ENCODE measurements at regions not wholly inside any gene's neighbourhood (a gene's known extent, or its start where the extent isn't known, plus 50 kb on each side); places are given as distances from the start of the nearest gene placed in this dataset.

DNA sequence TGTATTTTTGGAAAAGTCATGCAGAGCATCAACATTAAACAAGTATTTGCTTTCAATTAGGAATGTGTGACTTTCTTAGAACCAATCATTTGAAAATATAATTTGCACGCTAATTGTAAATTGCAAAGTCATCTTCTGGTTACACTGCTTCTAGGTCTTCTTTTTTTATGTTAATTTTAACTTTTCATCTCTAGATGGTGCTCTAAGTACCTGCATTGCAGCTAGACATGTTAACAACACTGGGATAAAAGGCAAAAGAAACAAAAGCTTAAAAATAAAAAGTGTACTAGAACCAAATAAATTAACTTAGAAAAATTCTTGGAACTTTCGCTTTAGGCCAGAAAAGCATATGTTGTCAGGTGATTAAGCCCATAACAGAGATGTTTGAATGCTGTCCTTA lies 2758.2 kb downstream of the PCDH9 start:
- H3K27ac ChIP-seq, result no peak overlapping the region
- H3K27me3 ChIP-seq, result no peaks in the 10 kb centered on the region
- TF ChIP-seq, protein P1, sequence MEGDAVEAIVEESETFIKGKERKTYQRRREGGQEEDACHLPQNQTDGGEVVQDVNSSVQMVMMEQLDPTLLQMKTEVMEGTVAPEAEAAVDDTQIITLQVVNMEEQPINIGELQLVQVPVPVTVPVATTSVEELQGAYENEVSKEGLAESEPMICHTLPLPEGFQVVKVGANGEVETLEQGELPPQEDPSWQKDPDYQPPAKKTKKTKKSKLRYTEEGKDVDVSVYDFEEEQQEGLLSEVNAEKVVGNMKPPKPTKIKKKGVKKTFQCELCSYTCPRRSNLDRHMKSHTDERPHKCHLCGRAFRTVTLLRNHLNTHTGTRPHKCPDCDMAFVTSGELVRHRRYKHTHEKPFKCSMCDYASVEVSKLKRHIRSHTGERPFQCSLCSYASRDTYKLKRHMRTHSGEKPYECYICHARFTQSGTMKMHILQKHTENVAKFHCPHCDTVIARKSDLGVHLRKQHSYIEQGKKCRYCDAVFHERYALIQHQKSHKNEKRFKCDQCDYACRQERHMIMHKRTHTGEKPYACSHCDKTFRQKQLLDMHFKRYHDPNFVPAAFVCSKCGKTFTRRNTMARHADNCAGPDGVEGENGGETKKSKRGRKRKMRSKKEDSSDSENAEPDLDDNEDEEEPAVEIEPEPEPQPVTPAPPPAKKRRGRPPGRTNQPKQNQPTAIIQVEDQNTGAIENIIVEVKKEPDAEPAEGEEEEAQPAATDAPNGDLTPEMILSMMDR (IDR thresholded peaks at IDR 0.05), result peak in 1 of 2 donors; percentile 34
- no peaks in the 10 kb centered on the region for H3K4me1 ChIP-seq
- no peak overlapping the region for H3K4me3 ChIP-seq
- no peaks in the 10 kb centered on the region for H3K36me3 ChIP-seq
- no peaks in the 10 kb centered on the region for H3K9me3 ChIP-seq
- DNase-seq (ENCODE audit: low spot score), result no peak

DNA sequence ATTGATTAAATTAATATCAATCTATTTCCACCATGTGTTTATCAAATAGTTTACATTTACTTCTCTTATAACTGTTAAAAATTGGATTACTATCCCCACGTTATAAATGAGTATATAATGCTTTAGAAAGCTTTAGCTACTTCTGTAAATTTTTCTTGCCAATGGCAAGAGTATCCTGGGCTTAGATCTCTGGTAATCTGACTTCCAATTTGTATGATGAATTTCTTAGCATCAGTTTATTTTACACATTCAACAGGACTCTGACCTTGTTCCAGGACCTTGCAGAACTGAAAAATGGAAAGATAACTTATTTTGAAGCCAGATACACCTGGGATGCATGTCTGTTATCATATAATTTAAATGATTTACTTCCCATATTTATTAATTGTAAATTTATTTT lies 2759.4 kb downstream of the PCDH9 start:
- Histone ChIP-seq H3K9me3 (no peaks in the 10 kb centered on the region), H3K27me3 (no peaks in the 10 kb centered on the region), H3K27ac (no peak overlapping the region), H3K4me1 (no peaks in the 10 kb centered on the region), H3K36me3 (no peaks in the 10 kb centered on the region), H3K4me3 (no peak overlapping the region)
- no peak for DNase-seq (ENCODE audit: low spot score)
- TF ChIP-seq, protein P1 (IDR thresholded peaks at IDR 0.05), result no peak

DNA sequence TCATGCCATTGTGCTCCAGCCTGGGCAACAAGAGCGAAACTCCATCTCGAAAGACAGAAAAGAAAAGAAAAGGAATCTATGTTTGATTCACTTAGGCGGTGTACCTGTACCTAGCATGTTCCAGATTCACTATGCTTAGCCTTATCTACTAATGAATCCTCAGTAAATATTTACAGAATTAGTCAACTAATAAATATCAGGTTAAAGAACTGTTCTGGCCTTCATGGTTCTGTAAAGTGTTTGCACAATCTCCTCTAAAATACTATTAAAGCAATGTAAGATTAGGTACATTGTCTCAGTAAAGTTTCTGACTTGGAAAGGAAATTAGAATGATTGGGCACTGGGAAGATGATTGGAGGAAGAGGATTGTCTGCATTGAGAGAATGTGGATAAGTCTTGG lies 2770.4 kb downstream of the PCDH9 start:
- Histone ChIP-seq H3K4me3 (no peak overlapping the region), H3K27me3 (no peaks in the 10 kb centered on the region), H3K9me3 (no peaks in the 10 kb centered on the region), H3K27ac (no peak overlapping the region), H3K4me1 (no peaks in the 10 kb centered on the region), H3K36me3 (no peaks in the 10 kb centered on the region)
- no peak for DNase-seq (ENCODE audit: low spot score)
- TF ChIP-seq, protein P1 (IDR thresholded peaks at IDR 0.05), result no peak

DNA sequence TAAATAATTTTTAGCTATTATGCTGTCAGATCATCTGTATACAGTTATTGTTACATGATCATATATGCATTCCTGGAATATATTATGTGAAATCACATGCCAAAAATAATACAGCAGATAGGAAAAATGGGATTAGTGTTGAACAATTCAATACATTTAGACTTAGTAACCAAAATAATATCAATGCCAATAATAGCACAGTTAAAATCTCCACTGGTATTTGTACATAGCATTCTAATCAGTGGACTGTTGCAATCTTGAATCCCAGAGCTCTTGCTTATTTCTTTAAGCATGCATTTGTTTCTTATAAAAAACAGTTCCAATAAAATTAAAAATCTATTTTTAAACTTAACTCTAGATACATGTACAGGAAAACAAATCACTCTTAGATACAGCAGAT lies 2772.2 kb downstream of the PCDH9 start:
- no peak overlapping the region for H3K27ac ChIP-seq
- H3K4me3 ChIP-seq, result no peak overlapping the region
- DNase-seq (ENCODE audit: low spot score), result no peak
- no peaks in the 10 kb centered on the region for H3K27me3 ChIP-seq
- TF ChIP-seq, protein P1 (IDR thresholded peaks at IDR 0.05), result no peak
- no peaks in the 10 kb centered on the region for H3K36me3 ChIP-seq
- no peaks in the 10 kb centered on the region for H3K9me3 ChIP-seq
- no peaks in the 10 kb centered on the region for H3K4me1 ChIP-seq

DNA sequence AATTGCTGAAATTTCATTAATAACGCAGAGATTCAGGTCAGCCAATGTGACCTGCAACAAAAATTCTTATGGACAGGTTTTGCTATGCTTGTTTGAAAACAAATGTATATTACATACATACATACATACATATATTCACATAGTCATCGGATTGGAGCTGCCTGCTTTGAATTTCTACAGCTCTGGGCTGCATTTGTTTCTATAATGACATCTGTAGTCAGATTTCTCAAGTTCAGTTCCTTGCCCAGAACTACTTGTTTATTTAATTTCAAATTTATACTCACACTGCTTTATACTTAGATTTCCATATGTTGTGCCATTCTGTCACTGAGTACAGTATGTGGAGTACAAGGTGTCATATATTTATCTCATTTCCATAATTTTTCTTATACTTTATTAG lies 2775.0 kb downstream of the PCDH9 start:
- H3K27ac ChIP-seq, result no peak overlapping the region
- H3K4me1 ChIP-seq, result no peaks in the 10 kb centered on the region
- no peaks in the 10 kb centered on the region for H3K36me3 ChIP-seq
- TF ChIP-seq, protein P1 (IDR thresholded peaks at IDR 0.05), result no peak
- no peaks in the 10 kb centered on the region for H3K27me3 ChIP-seq
- DNase-seq (ENCODE audit: low spot score), result no peak
- H3K4me3 ChIP-seq, result no peak overlapping the region
- H3K9me3 ChIP-seq, result no peaks in the 10 kb centered on the region

DNA sequence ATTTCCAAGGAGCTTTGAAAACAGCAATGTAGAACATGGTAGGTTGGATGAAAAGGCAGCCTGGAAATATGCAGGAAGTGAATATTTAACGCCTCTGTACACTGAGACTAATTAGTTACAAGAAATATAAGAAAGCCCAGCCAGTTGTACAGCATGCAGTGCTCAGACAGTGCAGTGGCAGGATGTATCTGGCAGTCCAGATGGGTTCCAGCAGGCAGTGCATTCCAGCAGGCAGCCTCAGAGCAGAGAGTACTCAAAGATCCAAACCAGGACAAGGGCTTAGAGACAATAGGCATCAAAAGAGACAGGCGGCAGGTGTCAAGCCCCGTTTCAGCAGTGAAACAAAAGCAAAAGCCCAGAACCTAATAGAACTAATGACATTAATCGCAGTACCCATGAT lies 2776.3 kb downstream of the PCDH9 start:
- Histone ChIP-seq H3K36me3 (no peaks in the 10 kb centered on the region), H3K27ac (no peak overlapping the region), H3K4me1 (no peaks in the 10 kb centered on the region), H3K27me3 (no peaks in the 10 kb centered on the region), H3K4me3 (no peak overlapping the region), H3K9me3 (no peaks in the 10 kb centered on the region)
- TF ChIP-seq, protein P1 (IDR thresholded peaks at IDR 0.05), result no peak
- no peak for DNase-seq (ENCODE audit: low spot score)
